Kidney epithelial cell (primary cell): ENCODE measurements at regions not wholly inside any gene's neighbourhood (a gene's known extent, or its start where the extent isn't known, plus 50 kb on each side); places are given as distances from the start of the nearest gene placed in this dataset.
A peak's percentile ranks its signal among the peaks of the same experiment; 100 is the strongest.

ENCODE experiments used
- DNase-seq: peaks from one replicate; pipeline ENCODE4 v3.0.0-alpha.2; 2010; ENCODE audit warnings: low read depth
- H3K27me3 ChIP-seq: 2 replicates; pipeline ENCODE4 v1.6.0; 2011; ENCODE audit warnings: low read length; ENCODE audit not compliant: control insufficient read depth, insufficient read depth
- H3K36me3 ChIP-seq: 2 replicates; pipeline ENCODE4 v1.5.1; 2011; ENCODE audit warnings: low read length; ENCODE audit not compliant: control insufficient read depth, insufficient read depth
- H3K4me3 ChIP-seq: 2 replicates; pipeline ENCODE4 v1.5.1; 2011; ENCODE audit warnings: low read depth, mild to moderate bottlenecking, control low read depth, low read length
- CTCF ChIP-seq: IDR thresholded peaks from 2 replicates; pipeline ENCODE4 v1.5.1; 2011; ENCODE audit warnings: mild to moderate bottlenecking, moderate library complexity, low read length, control low read depth, inconsistent platforms; ENCODE audit not compliant: insufficient read depth, poor library complexity, severe bottlenecking

GRCh38 chr3:44098656-44099415, 142.8 kb upstream of the TOPAZ1 start:
- Histone ChIP-seq H3K27me3 (no peaks in the 10 kb centered on the region), H3K4me3 (no peak overlapping the region), H3K36me3 (peaks cover 1% of the 10 kb centered on the region)
- DNase-seq = no peak
- no peak for TF ChIP-seq CTCF

- no peak overlapping the region for H3K4me3 ChIP-seq
- DNase-seq = no peak
- TF ChIP-seq CTCF = no peak
- no peaks in the 10 kb centered on the region for H3K27me3 ChIP-seq
- peaks cover 1% of the 10 kb centered on the region for H3K36me3 ChIP-seq
These were observed 142.0 kb upstream of the TOPAZ1 start for GRCh38 chr3:44099566-44100297.

DNA sequence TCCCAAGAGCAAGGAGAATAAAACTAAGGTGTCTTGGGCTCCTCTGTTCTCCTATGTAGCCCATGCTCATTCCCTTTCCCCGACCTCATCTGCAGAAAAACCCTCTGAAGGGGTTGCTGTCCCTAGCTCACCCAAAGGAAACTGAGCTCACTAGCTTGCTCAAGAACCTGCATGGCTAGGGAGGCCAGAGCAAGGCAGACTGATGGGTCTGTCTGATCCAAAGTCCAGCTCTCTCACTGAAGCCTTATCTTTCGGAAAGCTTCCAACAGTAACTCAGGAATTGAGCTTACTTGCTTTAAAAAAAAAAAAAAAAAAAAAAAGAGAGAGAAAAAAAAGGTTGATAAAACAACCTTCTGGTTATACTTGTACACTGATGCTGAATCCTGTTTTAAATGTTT, 141.4 kb upstream of the TOPAZ1 start:
- H3K4me3 ChIP-seq = no peak overlapping the region
- peaks cover 1% of the 10 kb centered on the region for H3K36me3 ChIP-seq
- H3K27me3 ChIP-seq = no peaks in the 10 kb centered on the region
- no peak for TF ChIP-seq CTCF
- DNase-seq = no peak

- no peaks in the 10 kb centered on the region for H3K27me3 ChIP-seq
- no peak for DNase-seq
- no peak for TF ChIP-seq CTCF
- H3K4me3 ChIP-seq = no peak overlapping the region
- no peaks in the 10 kb centered on the region for H3K36me3 ChIP-seq
These were observed 137.6 kb upstream of the TOPAZ1 start for GRCh38 chr3:44104043-44104442.

- DNase-seq = peak; percentile 94
- no peak overlapping the region for H3K4me3 ChIP-seq
- TF ChIP-seq CTCF = no peak
- no peaks in the 10 kb centered on the region for H3K27me3 ChIP-seq
- no peaks in the 10 kb centered on the region for H3K36me3 ChIP-seq
These were observed 136.9 kb upstream of the TOPAZ1 start for GRCh38 chr3:44104668-44105321.
